ENCODE measurements at regions not wholly inside any gene's neighbourhood (a gene's known extent, or its start where the extent isn't known, plus 50 kb on each side); places are given as distances from the start of the nearest gene placed in this dataset.

- 25 to 46% (median 46%) methylated on average over 1 of the region's 1 CpG for WGBS, 3 donors
- no peak for DNase-seq
- no peaks in the 10 kb centered on the region for H3K27me3 ChIP-seq (ENCODE audit: insufficient read depth in 3 of 3, low read length in 2 of 3)
- H3K9me3 ChIP-seq: no peaks in the 10 kb centered on the region
- H3K27ac ChIP-seq: peak overlapping the region; percentile 65
- ATAC-seq: peak in 3 of 4 donors; percentile 17 to 77 (median 38)
- intact Hi-C loops (cut with DNase I): no loop called here
- peaks cover 24% of the 10 kb centered on the region for H3K4me1 ChIP-seq
- H3K36me3 ChIP-seq (ENCODE audit: insufficient read depth in 1 of 2, low read depth in 1 of 2): no peaks in the 10 kb centered on the region
- no peak overlapping the region for H3K4me3 ChIP-seq
- no peak for TF ChIP-seq CTCF (IDR thresholded peaks at IDR 0.05)
Observed at GRCh38 chr2:217107480-217107879, 247.6 kb upstream of the TNP1 start.

- Histone ChIP-seq H3K9me3 (no peaks in the 10 kb centered on the region), H3K4me3 (no peak overlapping the region), H3K27ac (peak overlapping the region; percentile 69), H3K4me1 (peaks cover 24% of the 10 kb centered on the region), H3K27me3 (ENCODE audit: insufficient read depth in 3 of 3, low read length in 2 of 3) (no peaks in the 10 kb centered on the region), H3K36me3 (ENCODE audit: insufficient read depth in 1 of 2, low read depth in 1 of 2) (no peaks in the 10 kb centered on the region)
- intact Hi-C loops (cut with DNase I): no loop called here
- peak; percentile 39 for TF ChIP-seq CTCF (IDR thresholded peaks at IDR 0.05)
- 88 to 94% (median 93%) methylated on average over 3 of the region's 3 CpGs for whole genome bisulfite sequencing, 3 donors
- DNase-seq (no peak), ATAC-seq (peak in 1 of 4 donors; percentile 35)
Observed at GRCh38 chr2:217106650-217107014, 246.8 kb upstream of the TNP1 start.

GRCh38 chr2:217105733-217106649 lies 246.1 kb upstream of the TNP1 start:
- WGBS, 3 donors: 69 to 83% (median 70%) methylated on average over 5 of the region's 5 CpGs
- Histone ChIP-seq H3K4me3 (no peak overlapping the region), H3K27ac (peak overlapping the region; percentile 69), H3K4me1 (peaks cover 24% of the 10 kb centered on the region), H3K36me3 (ENCODE audit: insufficient read depth in 1 of 2, low read depth in 1 of 2) (no peaks in the 10 kb centered on the region), H3K9me3 (no peaks in the 10 kb centered on the region), H3K27me3 (ENCODE audit: insufficient read depth in 3 of 3, low read length in 2 of 3) (no peaks in the 10 kb centered on the region)
- intact Hi-C loops (cut with DNase I): no loop called here
- peak; percentile 62 to 89 (median 85) for ATAC-seq
- TF ChIP-seq CTCF (IDR thresholded peaks at IDR 0.05): no peak
- DNase-seq: no peak

GRCh38 chr2:217103752-217104545 lies 244.1 kb upstream of the TNP1 start:
- TF ChIP-seq CTCF (IDR thresholded peaks at IDR 0.05): no peak
- Histone ChIP-seq H3K27ac (no peak overlapping the region), H3K36me3 (ENCODE audit: insufficient read depth in 1 of 2, low read depth in 1 of 2) (no peaks in the 10 kb centered on the region), H3K27me3 (ENCODE audit: insufficient read depth in 3 of 3, low read length in 2 of 3) (no peaks in the 10 kb centered on the region), H3K9me3 (no peaks in the 10 kb centered on the region), H3K4me3 (no peak overlapping the region), H3K4me1 (peaks cover 24% of the 10 kb centered on the region)
- WGBS, 3 donors: 88 to 89% (median 89%) methylated on average over 4 of the region's 4 CpGs
- intact Hi-C loops (cut with DNase I): no loop called here
- DNase-seq (no peak), ATAC-seq (peak in 2 of 4 donors; percentile 48 to 65)

Measured in psoas muscle (tissue), 7 donors.